DMS114 treated with DMSO at 0.1 percent for 48 hours (cell line): ENCODE measurements at regions not wholly inside any gene's neighbourhood (a gene's known extent, or its start where the extent isn't known, plus 50 kb on each side); places are given as distances from the start of the nearest gene placed in this dataset.
"Not testable (repeated sequence)": the region's sequence is repeated elsewhere in the genome, so short reads cannot be mapped to it uniquely, and the experiment has no call there.

Experiments used
- DNase-seq: peaks from one replicate; lab custom pipeline; 2025; ENCODE audit not compliant: unreplicated experiment; lab: John Stamatoyannopoulos, UW

- DNase-seq, result no peak
Observed at GRCh38 chr9:81370096-81370495, 319.3 kb downstream of the TLE1 start.

DNA sequence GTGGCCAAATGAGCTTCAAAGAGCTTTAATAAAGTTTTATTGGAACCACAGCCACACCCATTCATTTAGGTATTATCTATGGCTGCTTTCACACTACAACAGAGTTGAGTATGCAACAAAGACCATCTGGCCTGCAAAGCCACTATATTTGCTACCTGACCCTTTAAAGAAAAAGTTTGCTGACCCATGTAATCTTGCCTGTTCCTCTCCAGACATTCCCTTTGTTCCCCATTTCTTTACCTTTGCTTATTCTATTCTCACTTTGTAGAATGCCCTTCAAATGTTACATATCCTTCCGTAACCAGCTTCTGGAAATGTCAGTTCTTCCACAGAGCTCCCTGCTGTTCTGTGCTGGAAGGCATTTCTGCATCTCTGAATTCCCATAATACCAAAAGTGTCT is 320.2 kb downstream of the TLE1 start:
- no peak for DNase-seq

- no peak for DNase-seq
Observed at GRCh38 chr9:81363916-81364480, 325.3 kb downstream of the TLE1 start.

GRCh38 chr9:81361296-81361695 is 328.1 kb downstream of the TLE1 start:
- DNase-seq, result no peak

DNA sequence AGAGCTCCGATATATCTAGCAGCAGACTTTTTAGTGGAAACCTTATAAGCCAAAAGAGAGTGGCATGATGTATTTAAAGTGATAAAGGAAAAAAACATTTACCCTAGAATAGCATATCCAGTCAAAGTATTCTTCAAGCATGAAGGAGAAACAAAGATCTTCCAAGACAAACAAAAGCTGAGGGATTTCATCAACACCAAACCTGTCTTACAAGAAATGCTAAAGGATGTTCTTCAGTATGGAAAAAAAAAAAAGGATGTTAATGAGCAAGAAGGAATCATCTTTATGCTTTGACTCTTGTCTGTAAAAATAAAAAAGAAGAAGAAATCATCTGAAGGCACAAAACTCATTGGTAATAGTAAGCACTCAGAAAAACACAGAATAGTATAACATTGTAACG is 338.2 kb downstream of the TLE1 start:
- no peak for DNase-seq

GRCh38 chr9:81344366-81344765 is 345.0 kb downstream of the TLE1 start:
- DNase-seq, result no peak

- no peak for DNase-seq
Observed at GRCh38 chr9:81335879-81336421, 353.4 kb downstream of the TLE1 start.

DNA sequence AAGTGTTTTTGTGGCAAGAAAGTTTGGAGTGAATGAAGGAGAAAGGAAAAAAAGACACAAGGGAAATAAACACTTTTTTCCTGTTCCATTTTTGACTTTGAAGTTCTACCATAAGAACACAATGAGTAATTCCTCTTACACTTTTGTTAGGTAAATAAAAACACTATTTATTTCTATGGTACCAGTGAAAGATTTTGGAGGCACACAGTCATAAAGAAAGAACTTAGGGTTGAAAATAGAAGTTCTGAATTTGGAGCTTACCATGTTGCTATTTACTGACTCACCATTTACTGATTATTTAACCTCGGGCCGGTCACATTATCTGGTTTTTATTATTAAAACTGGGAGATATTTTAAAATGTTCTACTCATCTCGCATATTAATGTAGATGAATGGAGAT is 367.8 kb downstream of the TLE1 start:
- no peak for DNase-seq

DNA sequence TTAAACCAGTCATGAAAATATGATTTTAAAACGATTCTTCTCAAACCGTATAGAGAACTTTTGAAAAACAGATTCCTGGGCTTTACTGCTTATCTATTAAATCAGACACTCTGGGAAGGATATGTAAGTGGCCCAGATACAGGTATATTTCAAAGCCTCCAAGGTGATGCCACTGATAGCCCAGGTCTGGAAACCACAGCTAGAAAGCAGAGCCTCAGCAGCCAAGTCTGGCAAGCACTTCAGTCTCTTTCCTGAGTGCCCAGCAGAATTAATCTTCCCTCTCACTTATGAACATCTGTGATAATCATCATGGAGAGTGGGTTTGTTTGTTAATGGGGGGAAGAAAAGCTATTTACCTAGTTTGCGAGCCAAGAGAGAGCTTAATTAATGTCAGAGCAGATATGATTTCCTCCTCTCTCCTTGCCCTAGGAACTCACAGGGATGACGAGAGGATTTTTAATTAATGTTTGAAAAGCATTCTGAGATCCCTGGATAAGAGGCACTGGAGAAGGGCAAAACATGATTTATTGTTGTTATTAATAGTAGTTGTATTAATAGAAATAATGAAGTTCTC is 368.4 kb downstream of the TLE1 start:
- DNase-seq, result no peak

- DNase-seq, result no peak
Observed at GRCh38 chr9:81318571-81318970, 370.8 kb downstream of the TLE1 start.

- no peak for DNase-seq
Observed at GRCh38 chr9:81317939-81318338, 371.4 kb downstream of the TLE1 start.

GRCh38 chr9:81317223-81317622 is 372.1 kb downstream of the TLE1 start:
- DNase-seq, result no peak

- DNase-seq, result no peak
Observed at GRCh38 chr9:81314490-81314889, 374.9 kb downstream of the TLE1 start.

GRCh38 chr9:81313877-81314276 is 375.5 kb downstream of the TLE1 start:
- DNase-seq, result no peak

GRCh38 chr9:81312346-81312745 is 377.0 kb downstream of the TLE1 start:
- no peak for DNase-seq

GRCh38 chr9:81308404-81308803 is 380.9 kb downstream of the TLE1 start:
- no peak for DNase-seq

- not testable (repeated sequence) for DNase-seq
Observed at GRCh38 chr9:81307791-81308190, 381.6 kb downstream of the TLE1 start.

GRCh38 chr9:81305561-81306182 is 383.7 kb downstream of the TLE1 start:
- no peak for DNase-seq

DNA sequence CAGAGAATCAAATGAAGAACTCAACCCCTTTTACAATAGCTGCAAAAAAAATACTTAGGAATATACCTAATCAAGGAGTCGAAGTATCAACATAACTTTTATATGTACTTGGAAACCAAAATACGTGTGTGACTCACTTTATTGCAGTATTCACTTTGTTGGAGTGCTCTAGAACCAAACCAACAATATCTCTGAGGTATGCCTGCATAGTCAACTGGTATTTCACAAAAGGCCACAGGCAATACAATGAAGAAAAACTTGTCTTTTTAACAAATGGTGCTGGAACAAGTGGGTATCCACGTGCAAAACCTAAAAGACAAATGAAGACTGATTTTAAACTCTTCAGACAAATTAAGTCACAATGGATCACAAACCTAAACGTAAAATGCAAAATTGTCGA is 385.7 kb downstream of the TLE1 start:
- DNase-seq, result no peak

GRCh38 chr9:81293651-81294050 is 395.7 kb downstream of the TLE1 start:
- no peak for DNase-seq

DNA sequence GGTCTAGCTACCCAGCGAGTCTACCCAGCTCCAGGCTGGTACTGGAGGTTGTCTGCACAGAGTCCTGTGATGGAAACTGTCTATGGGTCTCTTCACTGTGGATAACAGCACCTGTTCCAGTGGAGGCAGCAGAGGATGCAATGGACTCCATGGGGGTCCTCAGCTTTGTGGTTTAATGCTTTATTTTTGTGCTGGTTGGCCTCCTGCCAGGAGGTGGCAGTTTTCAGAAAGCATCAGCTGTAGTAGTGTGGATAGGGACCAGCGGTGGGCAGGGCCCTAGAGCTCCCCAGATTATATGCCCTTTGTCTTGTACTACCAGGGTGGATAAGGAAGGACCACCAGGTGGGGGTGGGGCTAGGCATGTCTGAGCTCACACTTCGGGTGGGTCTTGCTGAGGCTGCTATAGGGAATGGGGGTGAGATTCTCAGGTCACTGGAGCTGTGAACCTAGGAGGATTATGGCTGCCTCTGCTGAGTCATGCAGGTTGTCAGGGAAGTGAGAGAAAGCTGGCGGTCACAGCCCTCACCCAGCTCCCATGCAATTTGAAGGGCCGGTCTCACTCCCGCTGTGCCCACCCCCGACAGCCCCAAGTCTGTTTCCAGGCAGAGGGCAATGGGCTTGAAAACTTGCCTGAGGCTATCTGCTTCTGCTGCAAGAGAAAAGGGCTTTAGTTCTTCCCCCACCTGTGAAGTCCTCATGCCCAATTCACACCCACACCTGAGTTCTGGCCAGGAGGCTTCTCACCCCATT is 397.1 kb downstream of the TLE1 start:
- no peak for DNase-seq

DNA sequence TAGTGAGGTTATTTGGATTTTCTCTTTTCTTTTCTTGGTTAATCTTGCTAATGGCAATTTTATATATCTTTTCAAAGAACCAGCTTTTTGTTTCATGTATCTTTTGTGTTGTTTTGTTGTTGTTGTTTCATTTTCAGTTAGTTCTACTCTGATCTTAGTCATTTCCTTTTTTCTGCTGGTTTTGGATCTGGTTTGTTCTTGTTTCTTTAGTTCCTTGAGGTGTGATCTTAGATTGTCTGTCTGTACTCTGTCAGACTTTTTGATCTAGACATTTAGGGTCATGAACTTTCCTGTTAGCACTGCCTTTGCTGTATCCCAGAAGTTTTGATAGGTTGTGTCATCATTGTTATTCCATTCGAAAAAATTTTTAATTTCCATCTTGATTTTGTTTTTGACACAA is 399.7 kb downstream of the TLE1 start:
- DNase-seq, result no peak
